Parathyroid adenoma (tissue), 2 donors: ENCODE measurements at regions not wholly inside any gene's neighbourhood (a gene's known extent, or its start where the extent isn't known, plus 50 kb on each side); places are given as distances from the start of the nearest gene placed in this dataset.

ENCODE experiments used
- H2AFZ ChIP-seq: fragments of 300-600 bp; sonication (generic); one replicate; pipeline ENCODE4 v1.7.0; 2017; ENCODE audit warnings: antibody characterized with exemption, mild to moderate bottlenecking
- H3K27ac ChIP-seq: fragments of 300-600 bp; sonication (generic); one replicate; pipeline ENCODE4 v1.7.0; 2017
- H3K27me3 ChIP-seq: fragments of 300-600 bp; sonication (generic); one replicate; pipeline ENCODE4 v1.7.0; 2017; ENCODE audit warnings: low read length; ENCODE audit not compliant: control insufficient read depth, insufficient read depth
- H3K36me3 ChIP-seq: fragments of 300-600 bp; sonication (generic); one replicate; pipeline ENCODE4 v1.7.0; 2017; ENCODE audit warnings: low read length; ENCODE audit not compliant: control insufficient read depth, insufficient read depth
- H3K4me1 ChIP-seq: fragments of 300-600 bp; sonication (generic); one replicate; pipeline ENCODE4 v1.7.0; 2017; ENCODE audit warnings: control low read depth
- H3K4me2 ChIP-seq: fragments of 300-600 bp; sonication (generic); one replicate; pipeline ENCODE4 v1.7.0; 2017; ENCODE audit warnings: low read length
- H3K4me3 ChIP-seq: fragments of 300-600 bp; sonication (generic); one replicate; pipeline ENCODE4 v1.7.0; 2017; ENCODE audit warnings: low read depth, low read length
- H3K79me2 ChIP-seq: fragments of 300-600 bp; sonication (generic); one replicate; pipeline ENCODE4 v1.7.0; 2017; ENCODE audit warnings: control low read depth
- H3K9ac ChIP-seq: fragments of 300-600 bp; sonication (generic); one replicate; pipeline ENCODE4 v1.7.0; 2017; ENCODE audit warnings: mild to moderate bottlenecking
- H3K9me3 ChIP-seq: fragments of 300-600 bp; sonication (generic); one replicate; pipeline ENCODE4 v1.7.0; 2017; ENCODE audit warnings: low read length; ENCODE audit not compliant: control insufficient read depth
- TF ChIP-seq, protein P1 (sequence below): fragments of 300-600 bp; sonication (generic); IDR thresholded peaks from one replicate; pipeline ENCODE4 v1.7.0; 2017; ENCODE audit warnings: antibody characterized with exemption, mild to moderate bottlenecking
- donor health status: primary hyperparathyroidism.

DNA sequence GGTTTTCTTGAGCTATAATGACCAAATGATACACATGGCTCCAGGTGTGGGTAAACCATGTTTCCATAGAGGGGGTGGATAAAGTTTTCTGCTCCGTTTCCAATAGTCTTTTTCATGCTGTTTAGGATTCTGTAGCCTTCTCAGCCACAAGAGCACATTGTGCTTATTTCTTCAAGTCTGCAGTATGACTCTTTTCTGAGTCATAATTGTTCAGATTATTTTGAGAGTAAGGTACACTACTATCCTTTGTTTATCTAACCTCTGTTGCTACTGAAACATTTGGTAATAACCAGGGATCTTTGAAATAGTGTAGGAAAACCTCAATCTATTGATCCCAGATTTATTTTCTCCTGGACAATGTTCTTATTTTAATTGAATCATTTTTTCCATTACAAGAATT is 247.9 kb upstream of the BMP2 start:
- H3K9me3 ChIP-seq: peaks cover 4% of the 10 kb centered on the region
- no peaks in the 10 kb centered on the region for H3K27me3 ChIP-seq
- no peaks in the 10 kb centered on the region for H3K79me2 ChIP-seq
- no peaks in the 10 kb centered on the region for H3K36me3 ChIP-seq
- H3K27ac ChIP-seq: no peak overlapping the region
- TF ChIP-seq, protein P1, sequence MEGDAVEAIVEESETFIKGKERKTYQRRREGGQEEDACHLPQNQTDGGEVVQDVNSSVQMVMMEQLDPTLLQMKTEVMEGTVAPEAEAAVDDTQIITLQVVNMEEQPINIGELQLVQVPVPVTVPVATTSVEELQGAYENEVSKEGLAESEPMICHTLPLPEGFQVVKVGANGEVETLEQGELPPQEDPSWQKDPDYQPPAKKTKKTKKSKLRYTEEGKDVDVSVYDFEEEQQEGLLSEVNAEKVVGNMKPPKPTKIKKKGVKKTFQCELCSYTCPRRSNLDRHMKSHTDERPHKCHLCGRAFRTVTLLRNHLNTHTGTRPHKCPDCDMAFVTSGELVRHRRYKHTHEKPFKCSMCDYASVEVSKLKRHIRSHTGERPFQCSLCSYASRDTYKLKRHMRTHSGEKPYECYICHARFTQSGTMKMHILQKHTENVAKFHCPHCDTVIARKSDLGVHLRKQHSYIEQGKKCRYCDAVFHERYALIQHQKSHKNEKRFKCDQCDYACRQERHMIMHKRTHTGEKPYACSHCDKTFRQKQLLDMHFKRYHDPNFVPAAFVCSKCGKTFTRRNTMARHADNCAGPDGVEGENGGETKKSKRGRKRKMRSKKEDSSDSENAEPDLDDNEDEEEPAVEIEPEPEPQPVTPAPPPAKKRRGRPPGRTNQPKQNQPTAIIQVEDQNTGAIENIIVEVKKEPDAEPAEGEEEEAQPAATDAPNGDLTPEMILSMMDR: no peak
- H2AFZ ChIP-seq: no peak overlapping the region
- no peak overlapping the region for H3K4me2 ChIP-seq
- no peak overlapping the region for H3K9ac ChIP-seq
- H3K4me3 ChIP-seq: no peak overlapping the region
- H3K4me1 ChIP-seq: no peaks in the 10 kb centered on the region

- Histone ChIP-seq H3K27me3 (no peaks in the 10 kb centered on the region), H3K79me2 (no peaks in the 10 kb centered on the region), H3K9ac (no peak overlapping the region), H2AFZ (no peak overlapping the region), H3K4me1 (no peaks in the 10 kb centered on the region), H3K27ac (no peak overlapping the region), H3K4me2 (no peak overlapping the region), H3K36me3 (no peaks in the 10 kb centered on the region), H3K9me3 (no peaks in the 10 kb centered on the region), H3K4me3 (no peak overlapping the region)
- TF ChIP-seq, protein P1: no peak
Observed at GRCh38 chr20:6515261-6515660, 252.2 kb upstream of the BMP2 start.

DNA sequence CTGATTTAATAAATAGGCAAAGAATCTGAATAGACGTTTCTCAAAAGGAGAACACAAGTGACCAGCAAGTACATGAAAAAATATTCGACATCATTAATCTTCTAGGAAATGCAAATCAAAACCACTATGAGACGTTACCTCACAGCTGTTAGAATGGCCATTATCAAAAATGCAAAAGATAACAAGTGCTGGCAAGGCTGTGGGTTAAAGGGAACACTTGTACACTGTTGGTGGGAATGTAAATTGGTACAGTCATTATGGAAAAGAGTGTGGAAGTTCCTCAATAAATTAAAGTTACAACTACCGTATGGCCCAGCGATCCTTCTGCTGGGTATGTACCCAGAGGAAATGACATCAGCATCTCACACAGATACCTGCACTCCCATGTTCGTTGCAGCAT is 253.9 kb upstream of the BMP2 start:
- H2AFZ ChIP-seq: no peak overlapping the region
- no peak overlapping the region for H3K27ac ChIP-seq
- H3K36me3 ChIP-seq: no peaks in the 10 kb centered on the region
- H3K9me3 ChIP-seq: no peaks in the 10 kb centered on the region
- H3K4me2 ChIP-seq: no peak overlapping the region
- TF ChIP-seq, protein P1: no peak
- no peak overlapping the region for H3K4me3 ChIP-seq
- H3K9ac ChIP-seq: no peak overlapping the region
- no peaks in the 10 kb centered on the region for H3K4me1 ChIP-seq
- H3K27me3 ChIP-seq: no peaks in the 10 kb centered on the region
- H3K79me2 ChIP-seq: no peaks in the 10 kb centered on the region

DNA sequence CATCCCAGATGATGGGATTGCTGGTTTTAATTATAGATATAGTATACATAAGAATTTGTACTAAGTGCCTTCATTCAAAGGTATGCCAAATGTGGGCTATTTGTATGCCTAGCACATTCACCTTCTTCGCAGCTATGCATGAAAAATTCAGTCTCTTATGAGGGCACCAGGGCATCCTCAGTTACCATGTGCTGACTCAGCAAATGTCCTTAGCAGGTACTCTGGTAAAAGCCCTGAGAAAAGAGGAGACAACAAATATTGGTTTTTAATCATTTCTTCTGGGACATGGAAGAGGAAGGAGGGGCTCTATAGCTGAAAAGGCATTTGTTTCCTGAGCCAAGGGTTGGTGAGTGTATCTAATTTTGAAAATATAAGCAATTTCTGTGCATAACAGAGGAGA is 258.1 kb upstream of the BMP2 start:
- no peak overlapping the region for H3K9ac ChIP-seq
- H3K27ac ChIP-seq: no peak overlapping the region
- TF ChIP-seq, protein P1: no peak
- H3K4me2 ChIP-seq: no peak overlapping the region
- H3K36me3 ChIP-seq: no peaks in the 10 kb centered on the region
- H3K9me3 ChIP-seq: no peaks in the 10 kb centered on the region
- H2AFZ ChIP-seq: no peak overlapping the region
- H3K4me3 ChIP-seq: no peak overlapping the region
- no peaks in the 10 kb centered on the region for H3K27me3 ChIP-seq
- H3K4me1 ChIP-seq: no peaks in the 10 kb centered on the region
- H3K79me2 ChIP-seq: no peaks in the 10 kb centered on the region

- H3K27me3 ChIP-seq: no peaks in the 10 kb centered on the region
Observed at GRCh38 chr20:6506906-6507305, 260.6 kb upstream of the BMP2 start.

More at GRCh38 chr20:6506906-6507305, 260.6 kb upstream of the BMP2 start:
- Histone ChIP-seq H3K36me3 (no peaks in the 10 kb centered on the region), H3K9me3 (no peaks in the 10 kb centered on the region), H3K4me3 (no peak overlapping the region), H3K27ac (no peak overlapping the region), H3K79me2 (no peaks in the 10 kb centered on the region), H3K4me2 (no peak overlapping the region), H3K4me1 (no peaks in the 10 kb centered on the region), H2AFZ (no peak overlapping the region), H3K9ac (no peak overlapping the region)
- TF ChIP-seq, protein P1: no peak
